Spleen (tissue), 7 donors: ENCODE measurements at regions not wholly inside any gene's neighbourhood (a gene's known extent, or its start where the extent isn't known, plus 50 kb on each side); places are given as distances from the start of the nearest gene placed in this dataset.

Source experiments
- POLR2A ChIP-seq, 3 donors: fragments of 450-650 bp; IDR thresholded peaks; one replicate each; pipeline ENCODE4 v1.5.1; 2017; ENCODE audit warnings: antibody characterized with exemption in 3 of 3, mild to moderate bottlenecking in 1 of 3
- POLR2AphosphoS5 ChIP-seq, 3 donors: sonication (generic); formaldehyde crosslinking; IDR thresholded peaks; one replicate each; pipeline ENCODE4 v1.5.1; 2017; ENCODE audit warnings: antibody characterized with exemption in 3 of 3
- TF ChIP-seq, protein P1 (sequence below), 11 experiments: fragments of 200-600 bp in 7 of 11; fragments of 450-650 bp in 4 of 11; sonication (generic) in 4 of 11; IDR thresholded peaks in 8 of 11; conservative IDR thresholded peaks in 3 of 11; 1 replicate in 7 of 11; 2 replicates in 4 of 11; pipeline versions ENCODE4 v1.4.0 to v1.8.0; 2016 to 2021; ENCODE audit warnings: antibody characterized with exemption in 11 of 11, inconsistent platforms in 4 of 11, mild to moderate bottlenecking in 1 of 11
- donor health status: DM: no; HTN: no; CAD: no; lungs with moderate emphysema.
- donor health status: DM: no; HTN: no; CAD: no.
- donor health status: DM: no; HTN: no; CAD: no.

DNA sequence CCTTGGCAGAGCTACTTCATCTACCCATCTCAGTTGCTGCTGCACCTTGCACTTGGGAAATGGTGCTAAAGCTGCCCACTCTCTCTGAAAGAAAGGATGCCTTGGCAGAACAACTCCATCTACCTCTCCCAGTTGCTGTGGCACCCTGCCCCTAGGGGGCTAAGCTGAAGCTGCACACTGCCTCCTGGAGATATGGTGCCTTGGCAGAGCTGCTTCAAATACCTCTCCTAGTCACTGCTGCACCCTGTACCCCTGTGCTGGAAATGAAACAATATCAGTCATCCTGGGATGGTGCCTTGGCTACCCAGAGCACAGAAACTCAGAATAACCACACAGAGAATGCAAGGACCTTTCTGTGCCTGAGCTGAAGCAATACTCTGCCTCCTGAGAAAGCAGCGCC is 615.8 kb downstream of the DIAPH3 start:
- TF ChIP-seq POLR2AphosphoS5 (IDR thresholded peaks at IDR 0.05) (no peak), POLR2A (IDR thresholded peaks at IDR 0.05) (no peak)
- TF ChIP-seq, protein P1, sequence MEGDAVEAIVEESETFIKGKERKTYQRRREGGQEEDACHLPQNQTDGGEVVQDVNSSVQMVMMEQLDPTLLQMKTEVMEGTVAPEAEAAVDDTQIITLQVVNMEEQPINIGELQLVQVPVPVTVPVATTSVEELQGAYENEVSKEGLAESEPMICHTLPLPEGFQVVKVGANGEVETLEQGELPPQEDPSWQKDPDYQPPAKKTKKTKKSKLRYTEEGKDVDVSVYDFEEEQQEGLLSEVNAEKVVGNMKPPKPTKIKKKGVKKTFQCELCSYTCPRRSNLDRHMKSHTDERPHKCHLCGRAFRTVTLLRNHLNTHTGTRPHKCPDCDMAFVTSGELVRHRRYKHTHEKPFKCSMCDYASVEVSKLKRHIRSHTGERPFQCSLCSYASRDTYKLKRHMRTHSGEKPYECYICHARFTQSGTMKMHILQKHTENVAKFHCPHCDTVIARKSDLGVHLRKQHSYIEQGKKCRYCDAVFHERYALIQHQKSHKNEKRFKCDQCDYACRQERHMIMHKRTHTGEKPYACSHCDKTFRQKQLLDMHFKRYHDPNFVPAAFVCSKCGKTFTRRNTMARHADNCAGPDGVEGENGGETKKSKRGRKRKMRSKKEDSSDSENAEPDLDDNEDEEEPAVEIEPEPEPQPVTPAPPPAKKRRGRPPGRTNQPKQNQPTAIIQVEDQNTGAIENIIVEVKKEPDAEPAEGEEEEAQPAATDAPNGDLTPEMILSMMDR (IDR thresholded peaks at IDR 0.05 in 8 of 11, conservative IDR thresholded peaks at IDR 0.05 in 3 of 11): no peak
